ENCODE measurements at regions not wholly inside any gene's neighbourhood (a gene's known extent, or its start where the extent isn't known, plus 50 kb on each side); places are given as distances from the start of the nearest gene placed in this dataset.
A peak's percentile ranks its signal among the peaks of the same experiment; 100 is the strongest.
"Not testable (repeated sequence)": the region's sequence is repeated elsewhere in the genome, so short reads cannot be mapped to it uniquely, and the experiment has no call there.

- no peak for TF ChIP-seq SUZ12 (IDR thresholded peaks at IDR 0.05; ENCODE audit: extremely low read depth, insufficient read depth, insufficient read length)
- no peak for TF ChIP-seq YY1 (IDR thresholded peaks at IDR 0.05; ENCODE audit: insufficient read depth, insufficient read length)
- TF ChIP-seq ZNF274 (IDR thresholded peaks at IDR 0.05; ENCODE audit: low read depth, low read length), result no peak
- no peaks in the 10 kb centered on the region for H3K4me1 ChIP-seq (ENCODE audit: insufficient read depth, insufficient read length)
- H3K9me3 ChIP-seq (ENCODE audit: insufficient read depth, low read length), result 0 out of 2 replicates have a peak, but pooled peaks cover under 1% of the 10 kb centered on the region
- H3K4me3 ChIP-seq (ENCODE audit: insufficient read length, low read depth), result no peak overlapping the region
- no peak for DNase-seq (ENCODE audit: low read depth, low spot score)
- H3K27me3 ChIP-seq (ENCODE audit: insufficient read depth, insufficient read length), result no peaks in the 10 kb centered on the region
- H3K9ac ChIP-seq (ENCODE audit: insufficient read length, low read depth), result no peak overlapping the region
- H3K36me3 ChIP-seq (ENCODE audit: insufficient read depth, insufficient read length, low read length), result no peaks in the 10 kb centered on the region
Measured at GRCh38 chr1:192904438-192904895, 95.6 kb downstream of the RGS2 start.

- Histone ChIP-seq H3K9ac (ENCODE audit: insufficient read length, low read depth) (no peak overlapping the region), H3K36me3 (ENCODE audit: insufficient read depth, insufficient read length, low read length) (no peaks in the 10 kb centered on the region), H3K27me3 (ENCODE audit: insufficient read depth, insufficient read length) (no peaks in the 10 kb centered on the region), H3K9me3 (ENCODE audit: insufficient read depth, low read length) (peaks cover 4% of the 10 kb centered on the region; the same call in 1 of the 2 replicates), H3K4me1 (ENCODE audit: insufficient read depth, insufficient read length) (no peaks in the 10 kb centered on the region), H3K4me3 (ENCODE audit: insufficient read length, low read depth) (no peak overlapping the region)
- DNase-seq (ENCODE audit: low read depth, low spot score), result no peak
- TF ChIP-seq SUZ12 (IDR thresholded peaks at IDR 0.05; ENCODE audit: extremely low read depth, insufficient read depth, insufficient read length) (no peak), YY1 (IDR thresholded peaks at IDR 0.05; ENCODE audit: insufficient read depth, insufficient read length) (no peak)
Measured at GRCh38 chr1:192905049-192905448, 96.2 kb downstream of the RGS2 start.

GRCh38 chr1:192906334-192906733 lies 97.5 kb downstream of the RGS2 start:
- no peak for DNase-seq (ENCODE audit: low read depth, low spot score)
- Histone ChIP-seq H3K9me3 (ENCODE audit: insufficient read depth, low read length) (peaks cover 7% of the 10 kb centered on the region; the same call in 1 of the 2 replicates), H3K36me3 (ENCODE audit: insufficient read depth, insufficient read length, low read length) (no peaks in the 10 kb centered on the region), H3K4me1 (ENCODE audit: insufficient read depth, insufficient read length) (no peaks in the 10 kb centered on the region), H3K4me3 (ENCODE audit: insufficient read length, low read depth) (no peak overlapping the region), H3K9ac (ENCODE audit: insufficient read length, low read depth) (no peak overlapping the region), H3K27me3 (ENCODE audit: insufficient read depth, insufficient read length) (no peaks in the 10 kb centered on the region)
- TF ChIP-seq SUZ12 (IDR thresholded peaks at IDR 0.05; ENCODE audit: extremely low read depth, insufficient read depth, insufficient read length) (no peak), ZNF274 (IDR thresholded peaks at IDR 0.05; ENCODE audit: low read depth, low read length) (no peak), YY1 (IDR thresholded peaks at IDR 0.05; ENCODE audit: insufficient read depth, insufficient read length) (no peak)

- no peak for DNase-seq (ENCODE audit: low read depth, low spot score)
- no peak for TF ChIP-seq ZNF274 (IDR thresholded peaks at IDR 0.05; ENCODE audit: low read depth, low read length)
- TF ChIP-seq SUZ12 (IDR thresholded peaks at IDR 0.05; ENCODE audit: extremely low read depth, insufficient read depth, insufficient read length), result no peak
- no peak for TF ChIP-seq YY1 (IDR thresholded peaks at IDR 0.05; ENCODE audit: insufficient read depth, insufficient read length)
- H3K9me3 ChIP-seq (ENCODE audit: insufficient read depth, low read length), result peaks cover 10% of the 10 kb centered on the region; the same call in 1 of the 2 replicates
- no peaks in the 10 kb centered on the region for H3K27me3 ChIP-seq (ENCODE audit: insufficient read depth, insufficient read length)
- H3K36me3 ChIP-seq (ENCODE audit: insufficient read depth, insufficient read length, low read length), result no peaks in the 10 kb centered on the region
- no peak overlapping the region for H3K9ac ChIP-seq (ENCODE audit: insufficient read length, low read depth)
- H3K4me3 ChIP-seq (ENCODE audit: insufficient read length, low read depth), result no peak overlapping the region
- H3K4me1 ChIP-seq (ENCODE audit: insufficient read depth, insufficient read length), result no peaks in the 10 kb centered on the region
Measured at GRCh38 chr1:192907545-192908243, 98.9 kb downstream of the RGS2 start.

- H3K9me3 ChIP-seq (ENCODE audit: insufficient read depth, low read length); H3K36me3 ChIP-seq (ENCODE audit: insufficient read depth, insufficient read length, low read length); H3K4me1 ChIP-seq (ENCODE audit: insufficient read depth, insufficient read length); H3K9ac ChIP-seq (ENCODE audit: insufficient read length, low read depth); H3K4me3 ChIP-seq (ENCODE audit: insufficient read length, low read depth); H3K27me3 ChIP-seq (ENCODE audit: insufficient read depth, insufficient read length): not testable (repeated sequence)
- DNase-seq (ENCODE audit: low read depth, low spot score), result peak; percentile 28
Measured at GRCh38 chr1:192911896-192912656, 103.2 kb downstream of the RGS2 start.

GRCh38 chr1:192913683-192914082 lies 104.8 kb downstream of the RGS2 start:
- Histone ChIP-seq H3K36me3 (ENCODE audit: insufficient read depth, insufficient read length, low read length) (no peaks in the 10 kb centered on the region), H3K9me3 (ENCODE audit: insufficient read depth, low read length) (peaks cover 10% of the 10 kb centered on the region; the same call in 1 of the 2 replicates), H3K27me3 (ENCODE audit: insufficient read depth, insufficient read length) (no peaks in the 10 kb centered on the region), H3K4me3 (ENCODE audit: insufficient read length, low read depth) (no peak overlapping the region), H3K9ac (ENCODE audit: insufficient read length, low read depth) (no peak overlapping the region), H3K4me1 (ENCODE audit: insufficient read depth, insufficient read length) (no peaks in the 10 kb centered on the region)
- peak; percentile 48 for DNase-seq (ENCODE audit: low read depth, low spot score)
- TF ChIP-seq SUZ12 (IDR thresholded peaks at IDR 0.05; ENCODE audit: extremely low read depth, insufficient read depth, insufficient read length) (no peak), YY1 (IDR thresholded peaks at IDR 0.05; ENCODE audit: insufficient read depth, insufficient read length) (no peak), ZNF274 (IDR thresholded peaks at IDR 0.05; ENCODE audit: low read depth, low read length) (no peak)

- DNase-seq (ENCODE audit: low read depth, low spot score), result no peak
- no peak overlapping the region for H3K9ac ChIP-seq (ENCODE audit: insufficient read length, low read depth)
- TF ChIP-seq ZNF274 (IDR thresholded peaks at IDR 0.05; ENCODE audit: low read depth, low read length) (no peak), SUZ12 (IDR thresholded peaks at IDR 0.05; ENCODE audit: extremely low read depth, insufficient read depth, insufficient read length) (no peak)
- H3K36me3 ChIP-seq (ENCODE audit: insufficient read depth, insufficient read length, low read length), result no peaks in the 10 kb centered on the region
- no peaks in the 10 kb centered on the region for H3K27me3 ChIP-seq (ENCODE audit: insufficient read depth, insufficient read length)
- no peak overlapping the region for H3K4me3 ChIP-seq (ENCODE audit: insufficient read length, low read depth)
- H3K9me3 ChIP-seq (ENCODE audit: insufficient read depth, low read length), result peaks cover 10% of the 10 kb centered on the region; the same call in 1 of the 2 replicates
- no peaks in the 10 kb centered on the region for H3K4me1 ChIP-seq (ENCODE audit: insufficient read depth, insufficient read length)
Measured at GRCh38 chr1:192914092-192914491, 105.3 kb downstream of the RGS2 start.
